AG10803 (cell line): ENCODE measurements at regions not wholly inside any gene's neighbourhood (a gene's known extent, or its start where the extent isn't known, plus 50 kb on each side); places are given as distances from the start of the nearest gene placed in this dataset.
A peak's percentile ranks its signal among the peaks of the same experiment; 100 is the strongest.
"Not testable (repeated sequence)": the region's sequence is repeated elsewhere in the genome, so short reads cannot be mapped to it uniquely, and the experiment has no call there.

Source experiments
- DNase-seq: peaks from one replicate; pipeline ENCODE4 v3.0.0; 2010; ENCODE audit warnings: low read depth
- H3K4me3 ChIP-seq: 2 replicates; pipeline ENCODE4 v1.5.1; 2011; ENCODE audit warnings: mild to moderate bottlenecking, low read length, control low read depth
- CTCF ChIP-seq: conservative IDR thresholded peaks from 2 replicates; pipeline ENCODE4 v1.5.1; 2011; ENCODE audit warnings: mild to moderate bottlenecking, low read length, control low read depth, inconsistent platforms

GRCh38 chr2:89326455-89326854 lies 635.0 kb downstream of the RPIA start:
- TF ChIP-seq CTCF: peak; percentile 27
- H3K4me3 ChIP-seq: not testable (repeated sequence)
- DNase-seq: peak; percentile 0

- H3K4me3 ChIP-seq, DNase-seq: not testable (repeated sequence)
Observed at GRCh38 chr2:89328790-89329189, 637.3 kb downstream of the RPIA start.
